ENCODE measurements at regions not wholly inside any gene's neighbourhood (a gene's known extent, or its start where the extent isn't known, plus 50 kb on each side); places are given as distances from the start of the nearest gene placed in this dataset.
A peak's percentile ranks its signal among the peaks of the same experiment; 100 is the strongest.

- Mint-ChIP-seq H3K27ac (no peak overlapping the region), H3K4me3 (peak overlapping the region; percentile 5 to 69 (median 19)), H3K4me1 (peaks cover 9 to 21% (median 15%) of the 10 kb centered on the region in 3 donors), H3K27me3 (no peaks in the 10 kb centered on the region), H3K9me3 (no peaks in the 10 kb centered on the region), H3K36me3 (peaks cover 2% of the 10 kb centered on the region)
Observed at GRCh38 chr18:56257205-56257604, 381.2 kb downstream of the TXNL1 start.

- peaks cover 9 to 21% (median 15%) of the 10 kb centered on the region in 3 donors for H3K4me1 Mint-ChIP-seq
- H3K36me3 Mint-ChIP-seq: peaks cover 2% of the 10 kb centered on the region
- no peak overlapping the region for H3K27ac Mint-ChIP-seq
- H3K27me3 Mint-ChIP-seq: no peaks in the 10 kb centered on the region
- no peak overlapping the region for H3K4me3 Mint-ChIP-seq
- no peaks in the 10 kb centered on the region for H3K9me3 Mint-ChIP-seq
Observed at GRCh38 chr18:56256659-56257058, 381.7 kb downstream of the TXNL1 start.

GRCh38 chr18:56255381-56255780, 383.0 kb downstream of the TXNL1 start:
- H3K36me3 Mint-ChIP-seq: peaks cover 2% of the 10 kb centered on the region
- peaks cover 9 to 21% (median 15%) of the 10 kb centered on the region in 3 donors for H3K4me1 Mint-ChIP-seq
- H3K27me3 Mint-ChIP-seq: no peaks in the 10 kb centered on the region
- no peaks in the 10 kb centered on the region for H3K9me3 Mint-ChIP-seq
- no peak overlapping the region for H3K27ac Mint-ChIP-seq
- no peak overlapping the region for H3K4me3 Mint-ChIP-seq

- Mint-ChIP-seq H3K4me3 (no peak overlapping the region), H3K36me3 (peaks cover 2% of the 10 kb centered on the region), H3K9me3 (no peaks in the 10 kb centered on the region), H3K27me3 (no peaks in the 10 kb centered on the region), H3K27ac (no peak overlapping the region), H3K4me1 (peaks cover 18 to 26% (median 21%) of the 10 kb centered on the region in 3 donors)
Observed at GRCh38 chr18:56252456-56252855, 385.9 kb downstream of the TXNL1 start.

- no peaks in the 10 kb centered on the region for H3K9me3 Mint-ChIP-seq
- peaks cover 19 to 32% (median 21%) of the 10 kb centered on the region in 3 donors for H3K4me1 Mint-ChIP-seq
- H3K36me3 Mint-ChIP-seq: no peaks in the 10 kb centered on the region
- H3K27ac Mint-ChIP-seq: peak overlapping the region; percentile 10 to 93 (median 65)
- no peaks in the 10 kb centered on the region for H3K27me3 Mint-ChIP-seq
- peak overlapping the region in 3 of 4 donors; percentile 1 to 79 (median 70) for H3K4me3 Mint-ChIP-seq
Observed at GRCh38 chr18:56248610-56249235, 389.7 kb downstream of the TXNL1 start.

- Mint-ChIP-seq H3K27ac (no peak overlapping the region), H3K27me3 (no peaks in the 10 kb centered on the region), H3K36me3 (peaks cover 3% of the 10 kb centered on the region), H3K4me1 (peaks cover 19 to 32% (median 21%) of the 10 kb centered on the region in 3 donors), H3K4me3 (no peak overlapping the region), H3K9me3 (no peaks in the 10 kb centered on the region)
Observed at GRCh38 chr18:56246916-56247315, 391.5 kb downstream of the TXNL1 start.

GRCh38 chr18:56245866-56246580, 392.4 kb downstream of the TXNL1 start:
- Mint-ChIP-seq H3K4me3 (no peak overlapping the region), H3K27me3 (no peaks in the 10 kb centered on the region)

GRCh38 chr18:56240405-56240804, 398.0 kb downstream of the TXNL1 start:
- Mint-ChIP-seq H3K27me3 (no peaks in the 10 kb centered on the region), H3K4me1 (peaks cover 8 to 13% (median 10%) of the 10 kb centered on the region in 3 donors), H3K9me3 (no peaks in the 10 kb centered on the region), H3K4me3 (peak overlapping the region in 1 of 4 donors; percentile 46), H3K36me3 (peaks cover 3% of the 10 kb centered on the region), H3K27ac (no peak overlapping the region)

More at GRCh38 chr18:56245866-56246580, 392.4 kb downstream of the TXNL1 start:
- H3K9me3 Mint-ChIP-seq: no peaks in the 10 kb centered on the region
- no peak overlapping the region for H3K27ac Mint-ChIP-seq
- peaks cover 19 to 32% (median 21%) of the 10 kb centered on the region in 3 donors for H3K4me1 Mint-ChIP-seq
- peaks cover 3% of the 10 kb centered on the region for H3K36me3 Mint-ChIP-seq

GRCh38 chr18:56238576-56238975, 399.8 kb downstream of the TXNL1 start:
- no peak overlapping the region for H3K4me3 Mint-ChIP-seq
- H3K27ac Mint-ChIP-seq: no peak overlapping the region
- peaks cover 3% of the 10 kb centered on the region for H3K36me3 Mint-ChIP-seq
- no peaks in the 10 kb centered on the region for H3K27me3 Mint-ChIP-seq
- peaks cover 8 to 24% (median 18%) of the 10 kb centered on the region in 3 donors for H3K4me1 Mint-ChIP-seq
- no peaks in the 10 kb centered on the region for H3K9me3 Mint-ChIP-seq

- no peaks in the 10 kb centered on the region for H3K27me3 Mint-ChIP-seq
- peaks cover 3 to 9% (median 3%) of the 10 kb centered on the region in 3 donors for H3K9me3 Mint-ChIP-seq
- peaks cover 2% of the 10 kb centered on the region for H3K36me3 Mint-ChIP-seq
- H3K4me1 Mint-ChIP-seq: peaks cover 8 to 24% (median 18%) of the 10 kb centered on the region in 3 donors
- H3K4me3 Mint-ChIP-seq: peak overlapping the region; percentile 9 to 83 (median 62)
- H3K27ac Mint-ChIP-seq: peak overlapping the region; percentile 68 to 95 (median 69)
Observed at GRCh38 chr18:56235481-56236013, 402.8 kb downstream of the TXNL1 start.

- H3K9me3 Mint-ChIP-seq: peaks cover 4 to 14% (median 5%) of the 10 kb centered on the region in 3 donors
- H3K27ac Mint-ChIP-seq: peak overlapping the region; percentile 68 to 95 (median 69)
- peaks cover 8 to 24% (median 18%) of the 10 kb centered on the region in 3 donors for H3K4me1 Mint-ChIP-seq
- H3K4me3 Mint-ChIP-seq: peak overlapping the region; percentile 9 to 65 (median 47)
- no peaks in the 10 kb centered on the region for H3K27me3 Mint-ChIP-seq
- peaks cover 4% of the 10 kb centered on the region for H3K36me3 Mint-ChIP-seq
Observed at GRCh38 chr18:56235071-56235470, 403.3 kb downstream of the TXNL1 start.

GRCh38 chr18:56233595-56233994, 404.8 kb downstream of the TXNL1 start:
- H3K9me3 Mint-ChIP-seq: peaks cover 4 to 15% (median 5%) of the 10 kb centered on the region in 3 donors
- peaks cover 4% of the 10 kb centered on the region for H3K36me3 Mint-ChIP-seq
- no peaks in the 10 kb centered on the region for H3K27me3 Mint-ChIP-seq
- peaks cover 8 to 24% (median 18%) of the 10 kb centered on the region in 3 donors for H3K4me1 Mint-ChIP-seq
- H3K27ac Mint-ChIP-seq: no peak overlapping the region
- no peak overlapping the region for H3K4me3 Mint-ChIP-seq

GRCh38 chr18:56226025-56226424, 412.4 kb downstream of the TXNL1 start:
- Mint-ChIP-seq H3K27ac (no peak overlapping the region), H3K9me3 (peaks cover 2 to 16% (median 4%) of the 10 kb centered on the region in 3 donors), H3K27me3 (no peaks in the 10 kb centered on the region)

GRCh38 chr18:56224669-56225561, 413.5 kb downstream of the TXNL1 start:
- H3K9me3 Mint-ChIP-seq: peaks cover 0 to 6% (median 0%) of the 10 kb centered on the region in 3 donors

More at GRCh38 chr18:56226025-56226424, 412.4 kb downstream of the TXNL1 start:
- Mint-ChIP-seq H3K4me1 (peaks cover 0 to 5% (median 5%) of the 10 kb centered on the region in 3 donors), H3K4me3 (no peak overlapping the region), H3K36me3 (peaks cover 4% of the 10 kb centered on the region)

More at GRCh38 chr18:56224669-56225561, 413.5 kb downstream of the TXNL1 start:
- Mint-ChIP-seq H3K36me3 (no peaks in the 10 kb centered on the region), H3K4me3 (no peak overlapping the region), H3K27ac (peak overlapping the region in 1 of 3 donors; percentile 18), H3K27me3 (no peaks in the 10 kb centered on the region), H3K4me1 (peaks cover 0 to 5% (median 5%) of the 10 kb centered on the region in 3 donors)

All from IgD-negative memory B cell (primary cell).